ENCODE measurements at regions not wholly inside any gene's neighbourhood (a gene's known extent, or its start where the extent isn't known, plus 50 kb on each side); places are given as distances from the start of the nearest gene placed in this dataset.

GRCh38 chr4:111930659-111931058, 214.6 kb upstream of the FAM241A start:
- TF ChIP-seq, protein P1, sequence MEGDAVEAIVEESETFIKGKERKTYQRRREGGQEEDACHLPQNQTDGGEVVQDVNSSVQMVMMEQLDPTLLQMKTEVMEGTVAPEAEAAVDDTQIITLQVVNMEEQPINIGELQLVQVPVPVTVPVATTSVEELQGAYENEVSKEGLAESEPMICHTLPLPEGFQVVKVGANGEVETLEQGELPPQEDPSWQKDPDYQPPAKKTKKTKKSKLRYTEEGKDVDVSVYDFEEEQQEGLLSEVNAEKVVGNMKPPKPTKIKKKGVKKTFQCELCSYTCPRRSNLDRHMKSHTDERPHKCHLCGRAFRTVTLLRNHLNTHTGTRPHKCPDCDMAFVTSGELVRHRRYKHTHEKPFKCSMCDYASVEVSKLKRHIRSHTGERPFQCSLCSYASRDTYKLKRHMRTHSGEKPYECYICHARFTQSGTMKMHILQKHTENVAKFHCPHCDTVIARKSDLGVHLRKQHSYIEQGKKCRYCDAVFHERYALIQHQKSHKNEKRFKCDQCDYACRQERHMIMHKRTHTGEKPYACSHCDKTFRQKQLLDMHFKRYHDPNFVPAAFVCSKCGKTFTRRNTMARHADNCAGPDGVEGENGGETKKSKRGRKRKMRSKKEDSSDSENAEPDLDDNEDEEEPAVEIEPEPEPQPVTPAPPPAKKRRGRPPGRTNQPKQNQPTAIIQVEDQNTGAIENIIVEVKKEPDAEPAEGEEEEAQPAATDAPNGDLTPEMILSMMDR (IDR thresholded peaks at IDR 0.05): no peak
- TF ChIP-seq POLR2A (IDR thresholded peaks at IDR 0.05): no peak

Data from right lobe of liver (tissue), 4 donors.